Mucosa of descending colon (tissue), 3 donors: ENCODE measurements at regions not wholly inside any gene's neighbourhood (a gene's known extent, or its start where the extent isn't known, plus 50 kb on each side); places are given as distances from the start of the nearest gene placed in this dataset.
"Not testable (repeated sequence)": the region's sequence is repeated elsewhere in the genome, so short reads cannot be mapped to it uniquely, and the experiment has no call there.

ENCODE experiments used
- ATAC-seq: fragments of 200-7000 bp; cut with Tn5 transposase; one replicate; pipeline ENCODE4 v1.9.1; 2020; ENCODE audit warnings: mild to moderate bottlenecking, moderate library complexity
- DNase-seq, 3 donors: peaks; one replicate each; pipeline ENCODE4 v3.0.0-alpha.2; 2020
- H3K36me3 ChIP-seq: fragments of 200-600 bp; one replicate; pipeline ENCODE4 v1.8.0; 2021; ENCODE audit warnings: low read depth, mild to moderate bottlenecking
- H3K4me1 ChIP-seq: fragments of 200-600 bp; one replicate; pipeline ENCODE4 v1.8.0; 2021; ENCODE audit warnings: low read depth, mild to moderate bottlenecking
- H3K4me3 ChIP-seq: fragments of 200-600 bp; one replicate; pipeline ENCODE4 v1.8.0; 2021; ENCODE audit warnings: mild to moderate bottlenecking
- H3K9me3 ChIP-seq: fragments of 200-600 bp; one replicate; pipeline ENCODE4 v1.8.0; 2021; ENCODE audit warnings: mild to moderate bottlenecking
- intact Hi-C, 2 donors: fragments of 100-400 bp; cut with DNase I in 1 of 2; cut with micrococcal nuclease in 1 of 2; formaldehyde crosslinking; loops; one replicate each; pipeline versions ENCODE4 v1.11.0 to v1.11.1; 2022; cut with DNase I, micrococcal nuclease
- TF ChIP-seq, protein P1 (sequence below): fragments of 200-600 bp; IDR thresholded peaks from one replicate; pipeline ENCODE4 v1.8.0; 2022; ENCODE audit warnings: antibody characterized with exemption, mild to moderate bottlenecking
- donor health status: DM: no; HTN: no; CAD: no; lungs with moderate emphysema.
- donor health status: DM: no; HTN: no; CAD: no.
- donor health status: DM: no; HTN: yes; CAD: no.

DNA sequence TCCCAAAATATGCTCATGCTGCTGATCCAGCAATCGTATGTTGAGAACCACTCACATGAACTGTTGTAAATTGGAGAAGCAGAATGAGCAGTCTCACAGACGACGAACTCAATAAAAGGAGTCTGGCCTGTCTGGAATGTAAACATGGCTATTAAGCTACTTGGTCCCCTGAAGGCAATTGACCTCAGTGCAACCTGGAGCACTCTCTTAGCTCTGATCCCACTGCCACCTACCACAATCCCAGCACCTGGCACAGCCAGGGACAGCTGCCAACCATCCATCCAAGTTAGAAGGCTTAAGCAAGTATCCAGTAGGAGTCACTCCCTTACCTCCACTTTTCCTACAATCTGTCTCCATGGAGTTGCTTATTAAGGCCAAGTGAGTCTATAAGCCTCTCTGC is 406.9 kb upstream of the CLEC14A start:
- DNase-seq (no peak), ATAC-seq (no peak)
- no peaks in the 10 kb centered on the region for H3K36me3 ChIP-seq
- H3K9me3 ChIP-seq = no peaks in the 10 kb centered on the region
- TF ChIP-seq, protein P1, sequence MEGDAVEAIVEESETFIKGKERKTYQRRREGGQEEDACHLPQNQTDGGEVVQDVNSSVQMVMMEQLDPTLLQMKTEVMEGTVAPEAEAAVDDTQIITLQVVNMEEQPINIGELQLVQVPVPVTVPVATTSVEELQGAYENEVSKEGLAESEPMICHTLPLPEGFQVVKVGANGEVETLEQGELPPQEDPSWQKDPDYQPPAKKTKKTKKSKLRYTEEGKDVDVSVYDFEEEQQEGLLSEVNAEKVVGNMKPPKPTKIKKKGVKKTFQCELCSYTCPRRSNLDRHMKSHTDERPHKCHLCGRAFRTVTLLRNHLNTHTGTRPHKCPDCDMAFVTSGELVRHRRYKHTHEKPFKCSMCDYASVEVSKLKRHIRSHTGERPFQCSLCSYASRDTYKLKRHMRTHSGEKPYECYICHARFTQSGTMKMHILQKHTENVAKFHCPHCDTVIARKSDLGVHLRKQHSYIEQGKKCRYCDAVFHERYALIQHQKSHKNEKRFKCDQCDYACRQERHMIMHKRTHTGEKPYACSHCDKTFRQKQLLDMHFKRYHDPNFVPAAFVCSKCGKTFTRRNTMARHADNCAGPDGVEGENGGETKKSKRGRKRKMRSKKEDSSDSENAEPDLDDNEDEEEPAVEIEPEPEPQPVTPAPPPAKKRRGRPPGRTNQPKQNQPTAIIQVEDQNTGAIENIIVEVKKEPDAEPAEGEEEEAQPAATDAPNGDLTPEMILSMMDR = no peak
- no peak overlapping the region for H3K4me3 ChIP-seq
- intact Hi-C loops = no loop called here
- H3K4me1 ChIP-seq = no peaks in the 10 kb centered on the region

DNA sequence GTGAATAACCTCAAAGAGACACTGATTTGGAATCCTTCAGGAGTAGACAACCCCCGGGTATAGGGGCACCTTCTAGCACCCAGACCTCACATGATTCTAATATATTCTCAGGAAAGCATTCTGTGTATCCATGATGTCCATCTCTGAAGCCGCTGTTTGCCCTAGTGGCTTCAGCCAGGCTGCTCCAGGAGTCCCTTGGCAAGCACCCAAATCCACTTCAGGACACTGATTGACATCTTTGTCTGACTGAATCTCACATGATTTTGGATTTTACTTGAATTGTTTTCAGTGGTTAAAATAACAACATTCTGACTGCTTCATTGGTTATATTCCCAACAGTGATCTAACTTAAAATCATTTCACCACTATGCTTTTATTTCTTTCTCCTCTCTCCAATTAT is 390.5 kb upstream of the CLEC14A start:
- no peak for DNase-seq
- no peak for ATAC-seq
- intact Hi-C loops = no loop called here
- TF ChIP-seq, protein P1 = no peak
- no peak overlapping the region for H3K4me3 ChIP-seq
- H3K4me1 ChIP-seq = no peaks in the 10 kb centered on the region
- H3K36me3 ChIP-seq = no peaks in the 10 kb centered on the region
- H3K9me3 ChIP-seq = no peaks in the 10 kb centered on the region

DNA sequence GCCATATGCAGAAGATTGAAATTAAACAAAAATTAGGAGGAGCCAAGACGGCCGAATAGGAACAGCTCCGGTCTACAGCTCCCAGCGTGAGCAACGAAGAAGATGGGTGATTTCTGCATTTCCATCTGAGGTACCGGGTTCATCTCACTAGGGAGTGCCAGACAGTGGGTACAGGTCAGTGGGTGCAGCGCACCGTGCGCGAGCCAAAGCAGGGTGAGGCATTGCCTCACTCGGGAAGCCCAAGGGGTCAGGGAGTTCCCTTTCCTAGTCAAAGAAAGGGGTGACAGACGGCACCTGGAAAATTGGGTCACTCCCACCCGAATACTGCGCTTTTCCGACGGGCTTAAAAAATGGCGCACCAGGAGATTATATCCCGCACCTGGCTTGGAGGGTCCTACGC is 379.0 kb upstream of the CLEC14A start:
- ATAC-seq, H3K4me3 ChIP-seq, DNase-seq, H3K36me3 ChIP-seq, intact Hi-C loops, H3K4me1 ChIP-seq, H3K9me3 ChIP-seq: not testable (repeated sequence)

DNA sequence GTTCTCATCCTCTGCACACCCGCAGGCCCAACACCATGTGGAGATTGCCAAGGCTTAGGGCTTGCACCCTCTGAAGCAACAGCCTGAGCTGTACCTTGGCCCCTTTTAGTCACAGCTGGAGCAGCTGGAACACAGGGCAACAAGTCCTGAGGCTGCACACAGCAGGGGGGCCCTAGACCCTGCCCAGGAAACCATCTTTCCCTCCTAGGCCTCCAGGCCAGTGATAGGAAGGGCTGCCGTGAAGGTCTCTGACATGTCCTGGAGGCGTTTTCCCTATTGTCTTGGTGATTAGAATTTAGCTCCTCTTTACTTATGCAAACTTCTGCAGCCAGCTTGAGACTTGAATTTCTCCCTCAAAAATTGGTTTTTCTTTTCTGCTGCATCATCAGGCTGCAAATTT is 373.5 kb upstream of the CLEC14A start:
- no peak for ATAC-seq
- intact Hi-C loops = no loop called here
- Histone ChIP-seq H3K4me3 (no peak overlapping the region), H3K4me1 (no peaks in the 10 kb centered on the region), H3K9me3 (no peaks in the 10 kb centered on the region), H3K36me3 (no peaks in the 10 kb centered on the region)
- DNase-seq = no peak
- TF ChIP-seq, protein P1 = no peak

DNA sequence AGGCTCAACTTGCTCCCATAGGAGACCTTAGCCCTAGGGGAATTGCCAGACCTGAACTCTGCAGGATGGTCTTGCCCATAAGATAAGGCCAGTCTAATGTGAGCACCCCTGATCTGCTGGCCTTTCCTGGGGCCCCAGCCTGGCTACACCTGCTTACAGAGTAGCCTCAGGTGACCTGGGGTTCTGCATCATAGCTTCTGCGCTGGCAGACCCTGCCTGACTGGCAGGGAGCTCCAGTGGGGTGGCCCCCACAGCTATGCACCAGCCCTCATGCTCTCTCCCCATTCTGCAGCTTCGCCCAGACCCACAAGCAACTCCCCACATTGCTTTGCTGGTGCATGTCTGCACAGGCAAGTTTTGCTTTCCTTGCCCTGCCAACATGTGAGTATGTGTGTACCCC is 371.3 kb upstream of the CLEC14A start:
- Histone ChIP-seq H3K9me3 (no peaks in the 10 kb centered on the region), H3K36me3 (no peaks in the 10 kb centered on the region), H3K4me1 (no peaks in the 10 kb centered on the region), H3K4me3 (no peak overlapping the region)
- ATAC-seq (no peak), DNase-seq (no peak)
- intact Hi-C loops = no loop called here
- TF ChIP-seq, protein P1 = no peak

DNA sequence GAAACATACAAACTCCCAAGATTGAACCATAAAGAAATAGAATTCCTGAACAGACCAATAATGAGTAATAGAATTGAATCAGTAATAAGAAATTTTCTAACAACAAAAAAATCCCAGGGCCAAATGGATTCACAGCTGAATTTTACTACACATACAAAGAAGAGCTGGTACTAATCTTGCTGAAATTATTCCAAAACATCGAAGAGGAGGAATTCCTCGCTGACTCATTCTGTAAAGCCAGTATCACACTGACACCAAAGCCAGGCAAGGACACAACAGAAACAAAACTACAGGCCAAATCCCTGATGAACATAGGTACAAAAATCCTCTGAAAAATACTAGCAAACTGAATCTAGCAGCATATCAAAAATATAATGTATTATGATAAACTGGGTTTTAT is 367.8 kb upstream of the CLEC14A start:
- no peak for DNase-seq
- ATAC-seq = no peak
- TF ChIP-seq, protein P1 = no peak
- Histone ChIP-seq H3K4me1 (no peaks in the 10 kb centered on the region), H3K36me3 (no peaks in the 10 kb centered on the region), H3K9me3 (no peaks in the 10 kb centered on the region), H3K4me3 (no peak overlapping the region)
- intact Hi-C loops = no loop called here
